GM10266 (cell line): ENCODE measurements at regions not wholly inside any gene's neighbourhood (a gene's known extent, or its start where the extent isn't known, plus 50 kb on each side); places are given as distances from the start of the nearest gene placed in this dataset.

Source experiments
- DNase-seq: peaks from one replicate; pipeline ENCODE4 v3.0.0; 2012; ENCODE audit errors: extremely low spot score
- CTCF ChIP-seq: IDR thresholded peaks from 2 replicates; pipeline ENCODE4 v1.5.1; 2012; ENCODE audit warnings: mild to moderate bottlenecking, low read depth; ENCODE audit not compliant: control insufficient read depth, insufficient read depth; ENCODE audit errors: missing control alignments

GRCh38 chr9:27847380-27847779 lies 274.1 kb upstream of the C9orf72 start:
- no peak for DNase-seq
- TF ChIP-seq CTCF = no peak

GRCh38 chr9:27847818-27848217 lies 274.5 kb upstream of the C9orf72 start:
- DNase-seq = no peak
- no peak for TF ChIP-seq CTCF

- no peak for TF ChIP-seq CTCF
- no peak for DNase-seq
Observed at GRCh38 chr9:27848315-27848714, 275.0 kb upstream of the C9orf72 start.

- no peak for TF ChIP-seq CTCF
- DNase-seq = no peak
Observed at GRCh38 chr9:27851858-27852257, 278.6 kb upstream of the C9orf72 start.

- DNase-seq = no peak
- no peak for TF ChIP-seq CTCF
Observed at GRCh38 chr9:27853529-27853928, 280.2 kb upstream of the C9orf72 start.

GRCh38 chr9:27856054-27856453 lies 282.8 kb upstream of the C9orf72 start:
- DNase-seq = no peak

GRCh38 chr9:27856748-27857147 lies 283.5 kb upstream of the C9orf72 start:
- no peak for TF ChIP-seq CTCF
- no peak for DNase-seq

More at GRCh38 chr9:27856054-27856453, 282.8 kb upstream of the C9orf72 start:
- TF ChIP-seq CTCF = no peak
